ENCODE measurements at regions not wholly inside any gene's neighbourhood (a gene's known extent, or its start where the extent isn't known, plus 50 kb on each side); places are given as distances from the start of the nearest gene placed in this dataset.
"Not testable (repeated sequence)": the region's sequence is repeated elsewhere in the genome, so short reads cannot be mapped to it uniquely, and the experiment has no call there.

DNA sequence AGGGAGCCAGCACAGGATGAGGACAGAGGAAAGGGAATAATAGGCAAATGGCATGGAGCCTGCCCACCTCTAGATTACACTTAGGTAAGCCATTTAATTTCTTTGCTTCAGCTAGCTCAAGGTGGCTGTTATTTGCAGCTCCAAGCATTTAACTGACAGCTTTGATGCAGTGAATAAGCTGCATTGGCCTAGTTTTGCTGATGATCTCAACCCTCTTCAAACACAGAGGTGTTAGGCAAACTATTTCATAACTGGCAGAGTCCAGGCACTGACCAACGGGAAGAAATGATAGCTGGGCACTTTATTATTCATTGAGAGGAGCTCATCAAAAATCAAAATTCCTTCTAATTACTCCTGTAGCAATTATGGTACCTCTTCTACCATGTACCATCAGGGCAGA lies 317.4 kb downstream of the BMPER start:
- ChIA-PET POLR2A (no interaction called here), CTCF (no interaction called here)
- no peak for DNase-seq
- Histone ChIP-seq H3K4me1 (ENCODE audit: control extremely low read depth in 1 of 4, control insufficient read depth in 4 of 4, insufficient read depth in 4 of 4, low read length in 3 of 4) (no peaks in the 10 kb centered on the region), H3K27me3 (replicated peaks in 2 of 5; ENCODE audit: control insufficient read depth in 4 of 5, insufficient read depth in 5 of 5, low read length in 4 of 5) (no peaks in the 10 kb centered on the region), H3K36me3 (ENCODE audit: control insufficient read depth in 4 of 4, insufficient read depth in 4 of 4, low read length in 3 of 4) (no peaks in the 10 kb centered on the region), H3K4me3 (ENCODE audit: control insufficient read depth in 1 of 7, extremely low read depth in 1 of 7, insufficient read depth in 4 of 7, low read depth in 2 of 7, low read length in 6 of 7) (no peak overlapping the region), H3K9me3 (ENCODE audit: control extremely low read depth in 1 of 5, control insufficient read depth in 4 of 5, insufficient read depth in 2 of 5, low read depth in 1 of 5, low read length in 4 of 5) (peaks cover 0 to 2% (median 0%) of the 10 kb centered on the region in 5 experiments), H3K27ac (ENCODE audit: insufficient read depth in 1 of 2, low read depth in 1 of 2, low read length in 2 of 2, poor library complexity in 1 of 2, severe bottlenecking in 2 of 2) (no peak overlapping the region)
- no CpG with 5 or more reads among the region's 1 CpG for WGBS (ENCODE audit: insufficient coverage)

- no peak overlapping the region for H3K4me3 ChIP-seq (ENCODE audit: control insufficient read depth in 1 of 7, extremely low read depth in 1 of 7, insufficient read depth in 4 of 7, low read depth in 2 of 7, low read length in 6 of 7)
- ChIA-PET CTCF (no interaction called here), POLR2A (no interaction called here)
- no peak for DNase-seq
- no peaks in the 10 kb centered on the region for H3K36me3 ChIP-seq (ENCODE audit: control insufficient read depth in 4 of 4, insufficient read depth in 4 of 4, low read length in 3 of 4)
- peaks cover 0 to 2% (median 0%) of the 10 kb centered on the region in 5 experiments for H3K9me3 ChIP-seq (ENCODE audit: control extremely low read depth in 1 of 5, control insufficient read depth in 4 of 5, insufficient read depth in 2 of 5, low read depth in 1 of 5, low read length in 4 of 5)
- no peaks in the 10 kb centered on the region for H3K4me1 ChIP-seq (ENCODE audit: control extremely low read depth in 1 of 4, control insufficient read depth in 4 of 4, insufficient read depth in 4 of 4, low read length in 3 of 4)
- H3K27me3 ChIP-seq (replicated peaks in 2 of 5; ENCODE audit: control insufficient read depth in 4 of 5, insufficient read depth in 5 of 5, low read length in 4 of 5) = no peaks in the 10 kb centered on the region
- WGBS (ENCODE audit: insufficient coverage) = no CpG with 5 or more reads among the region's 1 CpG
- H3K27ac ChIP-seq (ENCODE audit: insufficient read depth in 1 of 2, low read depth in 1 of 2, low read length in 2 of 2, poor library complexity in 1 of 2, severe bottlenecking in 2 of 2) = no peak overlapping the region
These were observed 318.9 kb downstream of the BMPER start for GRCh38 chr7:34224281-34224680.

GRCh38 chr7:34225193-34225592 lies 319.9 kb downstream of the BMPER start:
- Histone ChIP-seq H3K4me1 (ENCODE audit: control extremely low read depth in 1 of 4, control insufficient read depth in 4 of 4, insufficient read depth in 4 of 4, low read length in 3 of 4) (no peaks in the 10 kb centered on the region), H3K9me3 (ENCODE audit: control extremely low read depth in 1 of 5, control insufficient read depth in 4 of 5, insufficient read depth in 2 of 5, low read depth in 1 of 5, low read length in 4 of 5) (peaks cover 0 to 2% (median 0%) of the 10 kb centered on the region in 5 experiments), H3K4me3 (ENCODE audit: control insufficient read depth in 1 of 7, extremely low read depth in 1 of 7, insufficient read depth in 4 of 7, low read depth in 2 of 7, low read length in 6 of 7) (no peak overlapping the region), H3K27me3 (replicated peaks in 2 of 5; ENCODE audit: control insufficient read depth in 4 of 5, insufficient read depth in 5 of 5, low read length in 4 of 5) (no peaks in the 10 kb centered on the region), H3K27ac (ENCODE audit: insufficient read depth in 1 of 2, low read depth in 1 of 2, low read length in 2 of 2, poor library complexity in 1 of 2, severe bottlenecking in 2 of 2) (no peak overlapping the region), H3K36me3 (ENCODE audit: control insufficient read depth in 4 of 4, insufficient read depth in 4 of 4, low read length in 3 of 4) (no peaks in the 10 kb centered on the region)
- ChIA-PET POLR2A (no interaction called here), CTCF (no interaction called here)
- 87% methylated on average over 5 of the region's 5 CpGs for WGBS (ENCODE audit: insufficient coverage)
- DNase-seq = no peak

DNA sequence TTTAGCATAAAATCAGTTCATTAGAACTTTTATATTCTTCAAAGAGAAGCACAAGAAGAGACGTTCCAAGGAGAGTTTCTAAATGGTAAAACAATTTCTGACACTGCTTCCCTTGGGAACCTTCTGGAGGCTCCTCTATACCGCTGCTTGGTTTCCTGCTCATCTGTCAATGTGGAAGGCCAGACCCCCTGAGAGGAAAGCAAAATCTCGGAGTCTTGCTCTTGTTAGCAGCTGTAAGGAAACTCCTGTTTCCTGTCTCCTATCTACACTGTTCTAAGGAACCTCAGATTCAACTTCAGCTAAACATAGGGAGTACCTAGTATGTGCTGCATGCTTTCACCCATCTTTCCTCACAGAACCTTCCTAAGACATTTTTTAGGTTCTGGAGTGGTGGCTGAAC lies 322.2 kb downstream of the BMPER start:
- 0% methylated on average over 3 of the region's 3 CpGs for WGBS (ENCODE audit: insufficient coverage)
- ChIA-PET CTCF (no interaction called here), POLR2A (no interaction called here)
- H3K4me3 ChIP-seq (ENCODE audit: control insufficient read depth in 1 of 7, extremely low read depth in 1 of 7, insufficient read depth in 4 of 7, low read depth in 2 of 7, low read length in 6 of 7) = no peak overlapping the region
- no peak for DNase-seq
- H3K4me1 ChIP-seq (ENCODE audit: control extremely low read depth in 1 of 4, control insufficient read depth in 4 of 4, insufficient read depth in 4 of 4, low read length in 3 of 4) = no peaks in the 10 kb centered on the region
- no peaks in the 10 kb centered on the region for H3K36me3 ChIP-seq (ENCODE audit: control insufficient read depth in 4 of 4, insufficient read depth in 4 of 4, low read length in 3 of 4)
- no peak overlapping the region for H3K27ac ChIP-seq (ENCODE audit: insufficient read depth in 1 of 2, low read depth in 1 of 2, low read length in 2 of 2, poor library complexity in 1 of 2, severe bottlenecking in 2 of 2)
- no peaks in the 10 kb centered on the region for H3K9me3 ChIP-seq (ENCODE audit: control extremely low read depth in 1 of 5, control insufficient read depth in 4 of 5, insufficient read depth in 2 of 5, low read depth in 1 of 5, low read length in 4 of 5)
- H3K27me3 ChIP-seq (replicated peaks in 2 of 5; ENCODE audit: control insufficient read depth in 4 of 5, insufficient read depth in 5 of 5, low read length in 4 of 5) = no peaks in the 10 kb centered on the region

- H3K4me1 ChIP-seq (ENCODE audit: control extremely low read depth in 1 of 4, control insufficient read depth in 4 of 4, insufficient read depth in 4 of 4, low read length in 3 of 4); DNase-seq; POLR2A ChIA-PET; H3K4me3 ChIP-seq (ENCODE audit: control insufficient read depth in 1 of 7, extremely low read depth in 1 of 7, insufficient read depth in 4 of 7, low read depth in 2 of 7, low read length in 6 of 7); CTCF ChIA-PET; H3K27me3 ChIP-seq (replicated peaks in 2 of 5; ENCODE audit: control insufficient read depth in 4 of 5, insufficient read depth in 5 of 5, low read length in 4 of 5); H3K27ac ChIP-seq (ENCODE audit: insufficient read depth in 1 of 2, low read depth in 1 of 2, low read length in 2 of 2, poor library complexity in 1 of 2, severe bottlenecking in 2 of 2); H3K9me3 ChIP-seq (ENCODE audit: control extremely low read depth in 1 of 5, control insufficient read depth in 4 of 5, insufficient read depth in 2 of 5, low read depth in 1 of 5, low read length in 4 of 5); H3K36me3 ChIP-seq (ENCODE audit: control insufficient read depth in 4 of 4, insufficient read depth in 4 of 4, low read length in 3 of 4): not testable (repeated sequence)
- 96% methylated on average over 5 of the region's 5 CpGs for WGBS (ENCODE audit: insufficient coverage)
These were observed 329.8 kb downstream of the BMPER start for GRCh38 chr7:34235101-34235500.

- Histone ChIP-seq H3K27ac (ENCODE audit: insufficient read depth in 1 of 2, low read depth in 1 of 2, low read length in 2 of 2, poor library complexity in 1 of 2, severe bottlenecking in 2 of 2) (no peak overlapping the region), H3K27me3 (replicated peaks in 2 of 5; ENCODE audit: control insufficient read depth in 4 of 5, insufficient read depth in 5 of 5, low read length in 4 of 5) (no peaks in the 10 kb centered on the region), H3K9me3 (ENCODE audit: control extremely low read depth in 1 of 5, control insufficient read depth in 4 of 5, insufficient read depth in 2 of 5, low read depth in 1 of 5, low read length in 4 of 5) (peaks cover 0 to 4% (median 0%) of the 10 kb centered on the region in 5 experiments), H3K4me3 (ENCODE audit: control insufficient read depth in 1 of 7, extremely low read depth in 1 of 7, insufficient read depth in 4 of 7, low read depth in 2 of 7, low read length in 6 of 7) (no peak overlapping the region), H3K36me3 (ENCODE audit: control insufficient read depth in 4 of 4, insufficient read depth in 4 of 4, low read length in 3 of 4) (no peaks in the 10 kb centered on the region), H3K4me1 (ENCODE audit: control extremely low read depth in 1 of 4, control insufficient read depth in 4 of 4, insufficient read depth in 4 of 4, low read length in 3 of 4) (no peaks in the 10 kb centered on the region)
- POLR2A ChIA-PET = no interaction called here
- DNase-seq = no peak
- CTCF ChIA-PET = no interaction called here
- 94% methylated on average over 2 of the region's 2 CpGs for WGBS (ENCODE audit: insufficient coverage)
These were observed 330.7 kb downstream of the BMPER start for GRCh38 chr7:34236057-34236456.

- H3K4me1 ChIP-seq (ENCODE audit: control extremely low read depth in 1 of 4, control insufficient read depth in 4 of 4, insufficient read depth in 4 of 4, low read length in 3 of 4) = no peaks in the 10 kb centered on the region
- WGBS (ENCODE audit: insufficient coverage) = 50% methylated on average over 2 of the region's 2 CpGs
- ChIA-PET CTCF (no interaction called here), POLR2A (no interaction called here)
- H3K27me3 ChIP-seq (replicated peaks in 2 of 5; ENCODE audit: control insufficient read depth in 4 of 5, insufficient read depth in 5 of 5, low read length in 4 of 5) = no peaks in the 10 kb centered on the region
- H3K27ac ChIP-seq (ENCODE audit: insufficient read depth in 1 of 2, low read depth in 1 of 2, low read length in 2 of 2, poor library complexity in 1 of 2, severe bottlenecking in 2 of 2) = no peak overlapping the region
- H3K36me3 ChIP-seq (ENCODE audit: control insufficient read depth in 4 of 4, insufficient read depth in 4 of 4, low read length in 3 of 4) = no peaks in the 10 kb centered on the region
- no peak overlapping the region for H3K4me3 ChIP-seq (ENCODE audit: control insufficient read depth in 1 of 7, extremely low read depth in 1 of 7, insufficient read depth in 4 of 7, low read depth in 2 of 7, low read length in 6 of 7)
- DNase-seq = no peak
- H3K9me3 ChIP-seq (ENCODE audit: control extremely low read depth in 1 of 5, control insufficient read depth in 4 of 5, insufficient read depth in 2 of 5, low read depth in 1 of 5, low read length in 4 of 5) = peaks cover 0 to 4% (median 0%) of the 10 kb centered on the region in 5 experiments
These were observed 331.6 kb downstream of the BMPER start for GRCh38 chr7:34236839-34237492.
